ENCODE measurements at regions not wholly inside any gene's neighbourhood (a gene's known extent, or its start where the extent isn't known, plus 50 kb on each side); places are given as distances from the start of the nearest gene placed in this dataset.

GRCh38 chr12:75600146-75600545 is 88.7 kb upstream of the KRR1 start:
- no peak for DNase-seq (ENCODE audit: low read depth)

DNA sequence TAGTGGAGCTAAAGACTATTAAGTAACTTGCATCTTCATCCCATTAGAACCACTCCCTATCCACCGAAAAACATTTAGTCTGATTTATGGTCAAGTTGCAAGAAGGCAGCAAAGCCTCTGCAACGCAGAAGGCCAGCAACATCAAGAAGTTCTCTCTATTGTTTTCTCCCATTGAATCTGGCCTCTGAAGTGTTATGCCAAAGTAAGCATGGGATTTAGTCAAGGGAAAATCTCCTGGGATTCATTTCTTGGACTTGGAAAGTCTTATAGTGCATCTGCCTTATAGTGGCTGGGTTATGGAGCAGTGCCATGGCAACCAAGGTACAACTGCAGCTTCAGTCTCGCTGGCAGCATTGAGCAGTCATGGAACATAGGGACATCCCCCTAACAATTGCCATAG is 87.7 kb upstream of the KRR1 start:
- DNase-seq (ENCODE audit: low read depth) = no peak

- no peak for DNase-seq (ENCODE audit: low read depth)
Observed at GRCh38 chr12:75596406-75596805, 85.0 kb upstream of the KRR1 start.

DNA sequence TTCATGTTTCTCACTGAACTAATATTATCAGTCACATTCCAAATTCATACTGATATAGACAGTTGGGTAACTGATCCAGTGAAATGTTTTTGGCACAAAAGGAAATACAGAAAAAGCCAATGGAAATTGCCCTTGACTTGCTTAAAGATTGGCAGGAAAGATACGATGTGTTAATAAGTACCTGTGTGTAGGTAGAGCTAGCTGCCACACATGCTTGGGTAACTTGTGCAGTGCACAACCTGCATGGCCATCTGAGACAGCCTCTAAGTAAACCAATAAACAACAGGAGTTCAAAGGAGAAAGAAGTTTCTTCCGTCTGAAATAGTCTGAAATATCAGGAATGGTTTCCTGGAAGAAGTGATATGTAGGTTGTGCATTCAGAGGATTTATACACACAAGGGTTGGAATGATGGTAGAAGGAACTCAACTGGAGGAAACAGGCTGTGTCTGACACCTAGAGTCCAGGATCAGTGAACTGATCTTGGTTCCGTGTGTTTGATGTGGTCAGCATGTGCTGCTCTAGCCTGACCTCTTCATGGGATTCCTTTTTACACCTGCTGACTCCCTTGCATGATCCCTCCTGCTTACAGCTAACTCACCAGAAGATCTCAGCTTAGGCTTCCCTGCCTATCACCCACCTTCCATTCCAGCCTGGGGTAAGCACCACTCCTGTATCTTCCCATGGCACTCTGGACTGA is 81.4 kb upstream of the KRR1 start:
- DNase-seq (ENCODE audit: low read depth) = no peak

DNA sequence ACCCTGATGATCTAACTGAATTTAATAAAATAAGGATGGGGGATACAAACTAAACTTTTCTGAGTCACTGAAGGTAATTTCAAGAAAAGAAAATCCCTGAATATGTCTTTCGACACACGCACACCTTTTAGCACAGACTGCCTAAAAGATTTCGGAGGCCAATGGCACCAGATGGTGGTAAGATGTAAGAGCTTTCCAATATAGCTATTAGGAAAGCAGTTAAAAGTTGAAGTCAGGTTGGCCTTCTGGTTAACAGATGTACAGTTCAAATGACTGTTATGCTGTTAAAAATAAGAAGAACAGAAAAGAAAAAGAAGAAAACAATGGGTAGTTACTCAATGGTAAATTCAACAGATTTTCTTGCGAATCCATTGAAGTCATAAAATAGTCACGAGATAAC is 80.7 kb upstream of the KRR1 start:
- DNase-seq (ENCODE audit: low read depth) = no peak

DNA sequence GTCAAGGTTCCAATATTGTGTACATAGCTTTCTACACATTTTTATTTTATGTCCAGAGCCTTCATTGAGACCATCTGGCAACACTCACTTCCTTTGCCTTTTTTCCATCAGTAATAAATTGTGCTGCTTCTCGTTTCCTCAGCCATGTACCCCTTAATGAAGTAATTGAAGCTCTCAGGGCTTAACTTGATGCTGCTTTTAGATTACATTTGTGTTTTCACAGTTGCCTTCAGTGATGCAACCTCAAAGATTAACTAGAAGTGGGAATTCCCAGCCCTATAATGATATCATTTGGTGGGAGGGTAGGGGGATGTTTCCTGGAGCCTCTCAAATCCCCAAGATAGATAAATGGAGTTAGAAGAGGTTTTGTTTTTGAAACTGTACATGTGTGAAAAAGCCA is 80.2 kb upstream of the KRR1 start:
- no peak for DNase-seq (ENCODE audit: low read depth)

DNA sequence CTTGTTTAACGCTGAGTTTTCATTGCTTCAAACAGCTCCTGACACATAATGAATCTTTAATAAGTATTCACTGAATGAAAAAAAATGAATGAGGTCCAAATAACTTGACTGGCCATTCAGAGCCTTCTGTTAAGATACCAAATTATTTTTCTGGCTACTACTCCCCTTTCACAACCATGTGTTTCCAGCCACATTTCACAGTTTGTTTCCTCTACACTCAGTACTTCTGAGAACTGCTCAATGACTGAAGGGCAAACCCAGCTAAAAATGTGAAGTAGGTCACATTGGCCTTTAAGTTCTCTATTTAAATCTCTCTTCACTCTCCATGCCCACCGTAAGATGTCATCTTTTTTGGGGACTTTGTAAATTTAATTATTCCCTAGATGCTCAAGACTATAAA is 78.4 kb upstream of the KRR1 start:
- DNase-seq (ENCODE audit: low read depth) = no peak

GRCh38 chr12:75587340-75588106 is 76.1 kb upstream of the KRR1 start:
- no peak for DNase-seq (ENCODE audit: low read depth)

- no peak for DNase-seq (ENCODE audit: low read depth)
Observed at GRCh38 chr12:75585330-75585729, 73.9 kb upstream of the KRR1 start.

DNA sequence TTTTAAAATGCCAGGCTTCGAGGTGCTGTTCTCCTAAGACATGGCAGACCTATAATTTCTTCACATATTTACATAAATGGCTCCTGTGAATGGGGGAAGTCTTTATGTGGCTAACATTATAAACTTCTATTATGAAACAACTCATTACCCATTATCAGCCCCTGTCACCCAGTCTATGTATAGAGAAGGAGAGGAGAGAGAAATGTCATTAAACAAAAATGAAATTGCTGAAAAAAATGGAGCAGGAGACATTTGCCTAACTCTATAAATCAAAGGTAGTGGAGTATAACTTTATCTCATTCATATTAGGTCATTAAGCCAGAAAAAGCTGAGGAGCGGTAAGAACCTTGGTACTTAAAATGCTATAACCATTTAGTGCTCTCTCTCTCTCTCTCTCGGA is 71.9 kb upstream of the KRR1 start:
- no peak for DNase-seq (ENCODE audit: low read depth)

DNA sequence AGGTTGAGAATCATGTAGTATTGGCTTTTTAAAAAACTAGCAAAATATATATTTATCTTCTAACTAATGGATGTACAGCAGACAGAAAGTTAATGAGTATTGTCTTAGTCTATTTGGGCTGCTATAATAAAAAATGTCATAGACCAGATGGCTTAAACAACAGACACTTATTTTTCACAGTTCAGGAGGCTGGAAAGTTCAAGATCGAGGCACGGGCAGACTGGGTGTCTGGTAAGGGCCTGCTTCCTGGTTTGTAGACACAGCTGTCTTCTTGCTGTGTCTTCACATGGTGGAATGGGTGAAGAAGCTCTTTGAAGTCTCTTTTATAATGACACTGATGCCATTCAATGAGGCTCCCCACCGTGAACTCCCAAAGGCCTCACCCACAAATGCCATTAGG is 70.1 kb upstream of the KRR1 start:
- no peak for DNase-seq (ENCODE audit: low read depth)

DNA sequence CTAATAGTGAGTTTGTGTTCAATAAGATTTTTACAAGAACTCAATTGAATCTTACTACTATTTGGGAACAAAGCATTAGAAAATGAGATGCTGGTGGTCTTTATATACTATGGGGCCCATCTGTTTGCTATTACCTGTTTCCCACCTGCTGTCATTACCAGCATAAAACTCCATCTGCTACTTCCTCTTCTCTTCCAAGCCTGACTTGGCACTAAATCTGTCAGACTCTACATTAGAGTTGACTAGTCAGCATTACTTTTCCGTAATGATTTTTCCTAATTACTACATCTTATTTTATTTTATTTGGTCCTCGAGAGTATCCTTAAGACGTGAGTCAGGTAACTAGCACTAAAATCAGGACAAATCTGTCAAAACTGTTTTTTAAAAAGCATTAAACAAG is 68.1 kb upstream of the KRR1 start:
- no peak for DNase-seq (ENCODE audit: low read depth)

GRCh38 chr12:75578546-75578945 is 67.1 kb upstream of the KRR1 start:
- no peak for DNase-seq (ENCODE audit: low read depth)

DNA sequence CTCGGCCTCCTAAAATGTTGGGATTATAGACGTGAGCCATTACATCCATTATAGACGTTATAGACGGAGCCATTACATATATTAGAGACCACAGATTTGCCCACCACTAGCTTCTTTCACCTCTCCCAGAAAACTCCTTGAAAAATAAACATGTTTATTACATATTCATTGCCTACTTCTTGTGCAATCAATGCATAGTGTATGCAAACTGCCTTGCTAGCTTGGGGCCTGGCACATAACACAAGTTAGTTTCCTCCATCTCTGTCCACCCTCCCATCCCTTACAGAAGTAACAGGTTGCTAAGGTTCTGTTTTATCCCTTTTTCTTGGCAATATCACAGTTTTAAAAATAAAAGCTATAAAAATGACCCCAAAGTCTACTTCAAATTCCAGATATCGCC is 66.4 kb upstream of the KRR1 start:
- DNase-seq (ENCODE audit: low read depth) = no peak

DNA sequence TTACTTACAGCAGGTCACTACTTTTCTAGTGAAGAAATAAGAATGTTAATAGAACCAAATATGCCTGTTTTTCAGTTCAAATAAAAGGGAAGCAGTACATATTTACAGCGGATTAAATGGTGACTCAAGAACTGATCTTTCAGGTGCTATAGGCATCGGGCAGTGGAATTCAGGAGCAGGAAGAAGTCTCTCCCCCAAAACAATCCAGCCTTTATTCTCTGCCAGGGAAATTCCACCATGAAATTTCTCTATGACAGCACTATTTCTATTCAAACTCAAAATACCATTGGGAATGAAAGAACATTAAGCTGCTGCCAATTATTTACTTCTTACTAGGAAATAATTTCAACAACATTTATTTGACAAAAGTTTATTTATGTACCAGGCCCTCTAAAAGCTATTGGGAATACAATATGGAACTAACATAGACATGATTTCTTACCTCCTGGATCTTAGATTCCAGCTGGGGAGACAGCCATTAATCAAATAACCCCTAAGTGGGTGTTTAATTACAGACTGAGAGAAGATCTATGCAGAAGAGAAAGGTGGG is 60.3 kb upstream of the KRR1 start:
- DNase-seq (ENCODE audit: low read depth) = no peak

DNA sequence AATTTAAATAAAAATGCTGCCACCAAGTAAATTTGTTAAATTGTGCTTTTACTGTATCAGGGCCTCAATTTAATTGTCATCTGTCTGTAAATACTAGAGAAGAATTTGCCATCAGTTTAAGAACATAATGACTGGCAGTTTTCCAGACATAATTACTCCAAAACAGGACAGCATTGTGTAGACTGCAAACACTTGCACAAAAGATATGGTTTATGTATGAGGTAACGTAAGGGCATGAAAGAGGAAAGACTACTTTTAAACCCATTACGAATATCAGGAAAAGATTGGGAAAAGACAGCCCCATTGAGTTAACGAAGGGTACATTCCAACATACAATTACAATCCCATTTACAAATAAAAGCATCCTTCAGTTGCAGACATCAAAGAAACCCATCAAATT is 59.8 kb upstream of the KRR1 start:
- DNase-seq (ENCODE audit: low read depth) = no peak

GRCh38 chr12:75568801-75569200 is 57.4 kb upstream of the KRR1 start:
- DNase-seq (ENCODE audit: low read depth) = no peak

- no peak for DNase-seq (ENCODE audit: low read depth)
Observed at GRCh38 chr12:75568393-75568792, 57.0 kb upstream of the KRR1 start.

DNA sequence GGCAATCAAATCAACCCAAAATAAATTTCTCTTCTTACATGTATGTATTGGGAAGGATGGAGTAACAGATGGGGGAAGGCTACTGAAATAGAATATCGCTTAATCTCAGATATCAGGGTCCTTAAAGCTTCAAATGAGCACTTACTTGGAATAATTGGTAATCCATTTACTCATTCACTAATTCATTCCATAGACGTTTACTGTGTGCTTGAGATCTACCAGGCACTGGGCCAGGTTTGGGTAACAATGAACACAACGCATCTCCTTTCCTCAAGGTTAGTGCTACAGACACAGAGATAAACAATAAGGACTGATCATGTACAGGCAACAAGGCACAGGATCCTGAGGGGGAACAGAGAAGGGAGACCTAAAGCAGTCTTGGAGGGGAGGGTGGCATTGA is 54.4 kb upstream of the KRR1 start:
- DNase-seq (ENCODE audit: low read depth) = no peak

- DNase-seq (ENCODE audit: low read depth) = no peak
Observed at GRCh38 chr12:75564852-75565251, 53.4 kb upstream of the KRR1 start.

GRCh38 chr12:75564398-75564797 is 53.0 kb upstream of the KRR1 start:
- DNase-seq (ENCODE audit: low read depth) = no peak

- no peak for DNase-seq (ENCODE audit: low read depth)
Observed at GRCh38 chr12:75563351-75563750, 51.9 kb upstream of the KRR1 start.

DNA sequence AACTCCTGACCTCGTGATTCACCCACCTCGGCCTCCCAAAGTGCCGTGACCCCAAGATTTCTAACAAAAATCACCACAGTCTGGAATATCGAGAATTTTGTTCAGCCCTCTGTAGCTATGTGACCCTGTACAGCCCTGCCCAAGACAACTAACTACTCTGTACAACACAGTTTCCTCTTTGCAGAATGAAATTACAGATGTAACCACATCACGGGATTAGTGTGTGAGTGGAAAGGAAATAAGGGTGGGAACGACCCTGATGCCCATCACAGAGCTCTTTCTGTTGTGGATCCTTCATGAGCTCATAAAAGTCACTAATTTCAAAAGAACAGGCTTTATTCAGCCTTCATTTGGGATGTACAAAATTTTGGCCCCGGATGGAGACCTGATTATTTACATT is 50.5 kb upstream of the KRR1 start:
- DNase-seq (ENCODE audit: low read depth) = no peak

Data from activated T-helper 1 cell treated with Interleukin-2 at 50 U/mL for 16 hours (primary cell).